GM19372 (cell line): ENCODE measurements at regions not wholly inside any gene's neighbourhood (a gene's known extent, or its start where the extent isn't known, plus 50 kb on each side); places are given as distances from the start of the nearest gene placed in this dataset.
"Not testable (repeated sequence)": the region's sequence is repeated elsewhere in the genome, so short reads cannot be mapped to it uniquely, and the experiment has no call there.

Experiments
- ATAC-seq: cut with Tn5 transposase; IDR thresholded peaks from one replicate; pipeline ENCODE4 v1.9.1; 2021; ENCODE audit warnings: mild to moderate bottlenecking, low read depth, moderate library complexity; ENCODE audit not compliant: unreplicated experiment

- no peak for ATAC-seq
Observed at GRCh38 chr20:53803492-53804155, 210.0 kb upstream of the ZNF217 start.

GRCh38 chr20:53801609-53802370 lies 208.2 kb upstream of the ZNF217 start:
- ATAC-seq, result no peak

GRCh38 chr20:53800883-53801604 lies 207.4 kb upstream of the ZNF217 start:
- no peak for ATAC-seq

- no peak for ATAC-seq
Observed at GRCh38 chr20:53800418-53800817, 206.8 kb upstream of the ZNF217 start.

- no peak for ATAC-seq
Observed at GRCh38 chr20:53797085-53797484, 203.4 kb upstream of the ZNF217 start.

GRCh38 chr20:53795170-53795569 lies 201.5 kb upstream of the ZNF217 start:
- ATAC-seq, result no peak

- ATAC-seq, result no peak
Observed at GRCh38 chr20:53794529-53795115, 201.0 kb upstream of the ZNF217 start.

- no peak for ATAC-seq
Observed at GRCh38 chr20:53793783-53794383, 200.2 kb upstream of the ZNF217 start.

- ATAC-seq, result no peak
Observed at GRCh38 chr20:53792946-53793536, 199.4 kb upstream of the ZNF217 start.

GRCh38 chr20:53789989-53790675 lies 196.5 kb upstream of the ZNF217 start:
- ATAC-seq, result no peak

- ATAC-seq, result no peak
Observed at GRCh38 chr20:53788253-53789022, 194.8 kb upstream of the ZNF217 start.

GRCh38 chr20:53787491-53787931 lies 193.9 kb upstream of the ZNF217 start:
- ATAC-seq, result not testable (repeated sequence)

GRCh38 chr20:53786445-53787267 lies 193.0 kb upstream of the ZNF217 start:
- ATAC-seq, result no peak

- no peak for ATAC-seq
Observed at GRCh38 chr20:53786071-53786444, 192.4 kb upstream of the ZNF217 start.

- no peak for ATAC-seq
Observed at GRCh38 chr20:53785320-53785719, 191.7 kb upstream of the ZNF217 start.

GRCh38 chr20:53783768-53784167 lies 190.1 kb upstream of the ZNF217 start:
- no peak for ATAC-seq

GRCh38 chr20:53782612-53783246 lies 189.1 kb upstream of the ZNF217 start:
- ATAC-seq, result no peak

- no peak for ATAC-seq
Observed at GRCh38 chr20:53779822-53780221, 186.2 kb upstream of the ZNF217 start.
